ENCODE measurements at regions not wholly inside any gene's neighbourhood (a gene's known extent, or its start where the extent isn't known, plus 50 kb on each side); places are given as distances from the start of the nearest gene placed in this dataset.

- Histone ChIP-seq H2AFZ (ENCODE audit: low read length) (no peak overlapping the region), H4K20me1 (ENCODE audit: control insufficient read depth, extremely low read depth, insufficient read depth, low read length) (no peaks in the 10 kb centered on the region), H3K4me3 (replicated peaks in 1 of 4; ENCODE audit: control extremely low read depth in 1 of 4, insufficient read depth in 1 of 4, low read depth in 3 of 4, low read length in 4 of 4) (no peak overlapping the region), H3K27me3 (ENCODE audit: control insufficient read depth, insufficient read depth, low read length) (no peaks in the 10 kb centered on the region), H3K36me3 (ENCODE audit: control insufficient read depth, insufficient read depth, low read length) (no peaks in the 10 kb centered on the region), H3K79me2 (ENCODE audit: control insufficient read depth, insufficient read depth, low read length) (no peaks in the 10 kb centered on the region), H3K4me1 (ENCODE audit: control insufficient read depth, extremely low read depth, insufficient read depth, low read length) (no peaks in the 10 kb centered on the region), H3K4me2 (ENCODE audit: extremely low read depth, insufficient read depth, low read length) (no peak overlapping the region), H3K9ac (ENCODE audit: insufficient read depth, low read length) (no peak overlapping the region), H3K27ac (ENCODE audit: insufficient read depth, low read length) (no peak overlapping the region), H3K9me3 (ENCODE audit: control insufficient read depth, insufficient read depth, low read depth, low read length) (no peaks in the 10 kb centered on the region)
- DNase-seq (ENCODE audit: low read depth in 2 of 2), result no peak
- TF ChIP-seq, protein P1, sequence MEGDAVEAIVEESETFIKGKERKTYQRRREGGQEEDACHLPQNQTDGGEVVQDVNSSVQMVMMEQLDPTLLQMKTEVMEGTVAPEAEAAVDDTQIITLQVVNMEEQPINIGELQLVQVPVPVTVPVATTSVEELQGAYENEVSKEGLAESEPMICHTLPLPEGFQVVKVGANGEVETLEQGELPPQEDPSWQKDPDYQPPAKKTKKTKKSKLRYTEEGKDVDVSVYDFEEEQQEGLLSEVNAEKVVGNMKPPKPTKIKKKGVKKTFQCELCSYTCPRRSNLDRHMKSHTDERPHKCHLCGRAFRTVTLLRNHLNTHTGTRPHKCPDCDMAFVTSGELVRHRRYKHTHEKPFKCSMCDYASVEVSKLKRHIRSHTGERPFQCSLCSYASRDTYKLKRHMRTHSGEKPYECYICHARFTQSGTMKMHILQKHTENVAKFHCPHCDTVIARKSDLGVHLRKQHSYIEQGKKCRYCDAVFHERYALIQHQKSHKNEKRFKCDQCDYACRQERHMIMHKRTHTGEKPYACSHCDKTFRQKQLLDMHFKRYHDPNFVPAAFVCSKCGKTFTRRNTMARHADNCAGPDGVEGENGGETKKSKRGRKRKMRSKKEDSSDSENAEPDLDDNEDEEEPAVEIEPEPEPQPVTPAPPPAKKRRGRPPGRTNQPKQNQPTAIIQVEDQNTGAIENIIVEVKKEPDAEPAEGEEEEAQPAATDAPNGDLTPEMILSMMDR (conservative IDR thresholded peaks at IDR 0.05 in 1 of 2, IDR thresholded peaks at IDR 0.05 in 1 of 2; ENCODE audit: low read depth in 1 of 2, low read length in 2 of 2), result no peak
Observed at GRCh38 chr5:27462936-27463335, 424.6 kb upstream of the CDH9 start.

GRCh38 chr5:27458287-27458686 lies 419.9 kb upstream of the CDH9 start:
- Histone ChIP-seq H3K79me2 (ENCODE audit: control insufficient read depth, insufficient read depth, low read length) (no peaks in the 10 kb centered on the region), H3K27ac (ENCODE audit: insufficient read depth, low read length) (no peak overlapping the region), H3K9ac (ENCODE audit: insufficient read depth, low read length) (no peak overlapping the region), H3K36me3 (ENCODE audit: control insufficient read depth, insufficient read depth, low read length) (no peaks in the 10 kb centered on the region), H3K9me3 (ENCODE audit: control insufficient read depth, insufficient read depth, low read depth, low read length) (no peaks in the 10 kb centered on the region), H3K4me1 (ENCODE audit: control insufficient read depth, extremely low read depth, insufficient read depth, low read length) (no peaks in the 10 kb centered on the region), H4K20me1 (ENCODE audit: control insufficient read depth, extremely low read depth, insufficient read depth, low read length) (no peaks in the 10 kb centered on the region), H3K4me2 (ENCODE audit: extremely low read depth, insufficient read depth, low read length) (no peak overlapping the region), H3K27me3 (ENCODE audit: control insufficient read depth, insufficient read depth, low read length) (no peaks in the 10 kb centered on the region), H2AFZ (ENCODE audit: low read length) (no peak overlapping the region), H3K4me3 (replicated peaks in 1 of 4; ENCODE audit: control extremely low read depth in 1 of 4, insufficient read depth in 1 of 4, low read depth in 3 of 4, low read length in 4 of 4) (no peak overlapping the region)
- TF ChIP-seq, protein P1 (conservative IDR thresholded peaks at IDR 0.05 in 1 of 2, IDR thresholded peaks at IDR 0.05 in 1 of 2; ENCODE audit: low read depth in 1 of 2, low read length in 2 of 2), result no peak
- no peak for TF ChIP-seq EZH2 (IDR thresholded peaks at IDR 0.05; ENCODE audit: low read length, missing control alignments)
- no peak for DNase-seq (ENCODE audit: low read depth in 2 of 2)

DNA sequence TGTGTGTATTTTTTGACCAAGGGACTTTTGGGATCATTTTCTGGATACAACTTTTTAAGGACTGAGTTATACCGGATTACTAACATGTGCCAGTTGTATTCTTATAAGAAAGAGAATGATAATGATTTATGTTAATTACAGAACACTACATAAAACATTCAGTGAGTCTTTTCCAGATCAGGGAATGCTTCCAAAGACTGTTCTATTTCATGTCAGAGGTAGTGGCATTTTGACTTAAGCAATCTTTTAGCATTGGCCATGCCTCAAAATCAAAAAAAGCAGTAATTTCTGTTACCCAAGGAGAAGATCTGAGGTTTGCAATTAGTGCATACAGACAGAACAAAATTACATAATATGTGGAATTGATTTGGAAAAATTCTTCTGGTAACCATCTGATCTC lies 413.0 kb upstream of the CDH9 start:
- Histone ChIP-seq H2AFZ (ENCODE audit: low read length) (no peak overlapping the region), H4K20me1 (ENCODE audit: control insufficient read depth, extremely low read depth, insufficient read depth, low read length) (no peaks in the 10 kb centered on the region), H3K9me3 (ENCODE audit: control insufficient read depth, insufficient read depth, low read depth, low read length) (no peaks in the 10 kb centered on the region), H3K4me1 (ENCODE audit: control insufficient read depth, extremely low read depth, insufficient read depth, low read length) (no peaks in the 10 kb centered on the region), H3K4me2 (ENCODE audit: extremely low read depth, insufficient read depth, low read length) (no peak overlapping the region), H3K27ac (ENCODE audit: insufficient read depth, low read length) (no peak overlapping the region), H3K79me2 (ENCODE audit: control insufficient read depth, insufficient read depth, low read length) (no peaks in the 10 kb centered on the region), H3K4me3 (replicated peaks in 1 of 4; ENCODE audit: control extremely low read depth in 1 of 4, insufficient read depth in 1 of 4, low read depth in 3 of 4, low read length in 4 of 4) (no peak overlapping the region), H3K36me3 (ENCODE audit: control insufficient read depth, insufficient read depth, low read length) (no peaks in the 10 kb centered on the region), H3K27me3 (ENCODE audit: control insufficient read depth, insufficient read depth, low read length) (no peaks in the 10 kb centered on the region), H3K9ac (ENCODE audit: insufficient read depth, low read length) (no peak overlapping the region)
- TF ChIP-seq, protein P1 (conservative IDR thresholded peaks at IDR 0.05 in 1 of 2, IDR thresholded peaks at IDR 0.05 in 1 of 2; ENCODE audit: low read depth in 1 of 2, low read length in 2 of 2), result no peak
- no peak for TF ChIP-seq EZH2 (IDR thresholded peaks at IDR 0.05; ENCODE audit: low read length, missing control alignments)
- no peak for DNase-seq (ENCODE audit: low read depth in 2 of 2)

Data from fibroblast of lung (primary cell).